ENCODE measurements at regions not wholly inside any gene's neighbourhood (a gene's known extent, or its start where the extent isn't known, plus 50 kb on each side); places are given as distances from the start of the nearest gene placed in this dataset.

- DNase-seq (ENCODE audit: low spot score): no peak
Observed at GRCh38 chr2:41944220-41944880, 103.5 kb upstream of the PKDCC start.

- DNase-seq (ENCODE audit: low spot score): no peak
Observed at GRCh38 chr2:41947701-41948396, 100.0 kb upstream of the PKDCC start.

GRCh38 chr2:41948397-41948763 is 99.4 kb upstream of the PKDCC start:
- DNase-seq (ENCODE audit: low spot score): no peak

- no peak for DNase-seq (ENCODE audit: low spot score)
Observed at GRCh38 chr2:41949091-41949882, 98.5 kb upstream of the PKDCC start.

- DNase-seq (ENCODE audit: low spot score): no peak
Observed at GRCh38 chr2:41949883-41950665, 97.7 kb upstream of the PKDCC start.

- no peak for DNase-seq (ENCODE audit: low spot score)
Observed at GRCh38 chr2:41950666-41950960, 97.2 kb upstream of the PKDCC start.

GRCh38 chr2:41954304-41955291 is 93.2 kb upstream of the PKDCC start:
- DNase-seq (ENCODE audit: low spot score): no peak

GRCh38 chr2:41955316-41956043 is 92.3 kb upstream of the PKDCC start:
- DNase-seq (ENCODE audit: low spot score): no peak

GRCh38 chr2:41957431-41957830 is 90.4 kb upstream of the PKDCC start:
- DNase-seq (ENCODE audit: low spot score): no peak

- no peak for DNase-seq (ENCODE audit: low spot score)
Observed at GRCh38 chr2:41958251-41958650, 89.6 kb upstream of the PKDCC start.

GRCh38 chr2:41958775-41959174 is 89.0 kb upstream of the PKDCC start:
- DNase-seq (ENCODE audit: low spot score): no peak

- no peak for DNase-seq (ENCODE audit: low spot score)
Observed at GRCh38 chr2:41959760-41960159, 88.1 kb upstream of the PKDCC start.

GRCh38 chr2:41962922-41963622 is 84.7 kb upstream of the PKDCC start:
- DNase-seq (ENCODE audit: low spot score): no peak

- no peak for DNase-seq (ENCODE audit: low spot score)
Observed at GRCh38 chr2:41963661-41964525, 83.9 kb upstream of the PKDCC start.

GRCh38 chr2:41965173-41965908 is 82.5 kb upstream of the PKDCC start:
- no peak for DNase-seq (ENCODE audit: low spot score)

GRCh38 chr2:41965909-41966295 is 81.9 kb upstream of the PKDCC start:
- no peak for DNase-seq (ENCODE audit: low spot score)

GRCh38 chr2:41966431-41966893 is 81.4 kb upstream of the PKDCC start:
- peak; percentile 93 for DNase-seq (ENCODE audit: low spot score)

All from mesenteric fat pad (tissue), 1 donor.